ENCODE measurements at regions not wholly inside any gene's neighbourhood (a gene's known extent, or its start where the extent isn't known, plus 50 kb on each side); places are given as distances from the start of the nearest gene placed in this dataset.

- Histone ChIP-seq H2BK120ac (ENCODE audit: low read depth, low read length, poor library complexity, severe bottlenecking) (no peak overlapping the region), H2BK20ac (ENCODE audit: low read depth, low read length, poor library complexity, severe bottlenecking) (no peak overlapping the region), H2BK12ac (ENCODE audit: insufficient read length, low read depth, low read length) (no peak overlapping the region), H4K20me1 (ENCODE audit: control insufficient read depth, insufficient read depth, insufficient read length) (no peaks in the 10 kb centered on the region), H2BK5ac (ENCODE audit: insufficient read length, low read length) (no peak overlapping the region), H3K14ac (ENCODE audit: insufficient read depth, low read length) (no peak overlapping the region), H3K79me2 (ENCODE audit: insufficient read depth, low read length) (no peaks in the 10 kb centered on the region), H3K56ac (ENCODE audit: insufficient read length, low read depth, low read length) (no peak overlapping the region), H3K23ac (ENCODE audit: insufficient read length, low read depth, low read length) (no peak overlapping the region), H2AFZ (ENCODE audit: low read length) (no peak overlapping the region), H3T11ph (ENCODE audit: low read length) (no peak overlapping the region), H4K91ac (ENCODE audit: insufficient read length, low read depth, low read length) (no peak overlapping the region), H2AK5ac (ENCODE audit: insufficient read length, low read length) (no peak overlapping the region), H3K79me1 (ENCODE audit: insufficient read depth, low read depth, low read length, poor library complexity, severe bottlenecking) (no peaks in the 10 kb centered on the region), H2BK15ac (ENCODE audit: low read depth, low read length) (no peak overlapping the region), H3K9ac (ENCODE audit: extremely low read depth, insufficient read length, low read length) (no peak overlapping the region), H3K27ac (ENCODE audit: insufficient read length, low read depth, low read length) (no peak overlapping the region), H3K4ac (ENCODE audit: low read depth, low read length) (no peak overlapping the region), H4K8ac (replicated peaks; ENCODE audit: insufficient read length, low read depth, low read length) (no peak overlapping the region), H3K23me2 (ENCODE audit: insufficient read length, low read depth, low read length, poor library complexity, severe bottlenecking) (no peaks in the 10 kb centered on the region), H3K9me3 (ENCODE audit: control insufficient read depth, low read depth, low read length) (no peaks in the 10 kb centered on the region), H3K18ac (ENCODE audit: insufficient read length, low read depth, low read length) (no peak overlapping the region), H3K27me3 (ENCODE audit: insufficient read depth, low read length) (no peaks in the 10 kb centered on the region), H3K4me1 (ENCODE audit: insufficient read depth, low read length) (no peaks in the 10 kb centered on the region), H4K5ac (ENCODE audit: insufficient read length, low read depth, low read length) (no peak overlapping the region), H3K4me2 (ENCODE audit: insufficient read depth, insufficient read length, low read length) (no peak overlapping the region)
- peaks cover 0 to 8% of the 10 kb centered on the region in 2 experiments; a peak in 2 of 5 replicates for H3K9me3 Mint-ChIP-seq
- no peak for TF ChIP-seq CTCF (conservative IDR thresholded peaks at IDR 0.05)
- no peak overlapping the region for H3K27ac Mint-ChIP-seq
- H3K4me1 Mint-ChIP-seq = peaks cover 0 to 15% of the 10 kb centered on the region in 2 experiments; a peak in 3 of 4 replicates
- H3K36me3 Mint-ChIP-seq (ENCODE audit: insufficient read depth in 1 of 3, low read depth in 3 of 3) = no peaks in the 10 kb centered on the region
- H3K27me3 Mint-ChIP-seq (ENCODE audit: low read depth) = peaks cover 95% of the 10 kb centered on the region
- no peak overlapping the region for H3K4me3 Mint-ChIP-seq
- DNase-seq = no peak
- no CpG with 5 or more reads among the region's 7 CpGs for WGBS (ENCODE audit: extremely low coverage, insufficient read length, low lambda C conversion rate)
Measured at GRCh38 chr2:120517751-120518469, 172.0 kb downstream of the INHBB start.

Data from H9 (cell line).